Activated T-cell treated with anti-CD3 and anti-CD28 coated beads for 48 hours (primary cell): ENCODE measurements at regions not wholly inside any gene's neighbourhood (a gene's known extent, or its start where the extent isn't known, plus 50 kb on each side); places are given as distances from the start of the nearest gene placed in this dataset.

Source experiments
- DNase-seq: peaks from one replicate; pipeline ENCODE4 v3.0.0-alpha.2; 2020; ENCODE audit warnings: low read depth

DNA sequence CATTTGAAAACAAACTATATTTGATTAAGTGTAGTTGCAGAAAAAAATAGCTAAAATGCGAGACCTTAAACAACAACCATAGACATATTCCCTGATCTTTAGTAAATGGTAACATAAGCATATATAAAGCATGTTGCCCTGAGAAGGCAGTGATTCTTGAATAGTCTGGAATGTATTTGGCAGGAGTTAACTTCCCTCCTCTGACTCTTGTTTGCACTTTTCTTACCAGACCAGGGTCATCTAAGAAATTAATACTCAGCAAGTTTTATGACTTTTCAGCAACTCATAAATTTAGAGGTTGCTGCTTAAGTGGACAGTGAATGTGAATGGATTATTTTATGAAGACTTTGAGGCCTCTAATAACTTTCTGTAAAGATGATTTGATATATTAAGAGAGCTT lies 55.3 kb upstream of the NUDT12 start:
- DNase-seq: no peak

DNA sequence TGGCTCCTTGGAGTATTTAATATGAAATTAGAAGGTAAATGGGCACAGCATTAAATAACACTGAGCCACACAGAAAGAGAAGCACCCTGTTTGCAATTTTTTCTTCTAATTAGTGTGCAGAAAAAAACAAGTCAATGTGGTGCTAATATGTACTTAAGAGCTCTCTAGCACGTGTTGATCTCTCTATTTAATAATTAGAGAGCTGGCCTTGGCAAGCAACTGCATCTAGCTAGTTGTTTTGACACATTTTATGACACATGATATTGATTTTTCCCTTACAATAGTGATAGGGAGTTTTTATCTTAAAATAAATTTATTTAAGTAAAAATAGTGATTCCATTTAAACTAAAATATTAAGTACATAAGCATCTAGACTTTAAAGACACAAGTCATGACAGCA lies 54.5 kb upstream of the NUDT12 start:
- DNase-seq: no peak

DNA sequence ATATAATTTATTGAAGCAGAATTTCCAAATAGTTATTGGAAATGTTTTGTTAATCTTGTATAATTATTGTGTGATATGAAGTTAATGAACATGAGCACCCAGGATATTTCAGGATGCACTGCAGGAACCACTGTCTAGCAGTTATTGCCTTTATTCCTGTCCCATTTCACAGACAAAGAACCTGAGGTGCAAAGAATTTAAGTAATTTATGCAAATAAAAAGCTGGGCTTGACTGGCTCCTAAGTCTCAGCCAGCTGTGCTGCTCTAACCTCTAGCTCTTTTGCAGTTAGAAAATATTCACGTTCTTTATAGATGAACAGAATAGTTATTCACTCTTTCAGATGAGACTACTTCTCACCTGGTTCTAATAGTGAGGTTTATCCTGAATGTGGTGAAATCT lies 50.0 kb upstream of the NUDT12 start:
- no peak for DNase-seq
